BLaER1 (cell line): ENCODE measurements at regions not wholly inside any gene's neighbourhood (a gene's known extent, or its start where the extent isn't known, plus 50 kb on each side); places are given as distances from the start of the nearest gene placed in this dataset.

ENCODE experiments used
- H3K27ac ChIP-seq: shearing (Covaris generic); formaldehyde crosslinking; 2 replicates; pipeline ENCODE4 v1.8.1; 2022
- H3K27me3 ChIP-seq: shearing (Covaris generic); formaldehyde crosslinking; 2 replicates; pipeline ENCODE4 v1.8.1; 2022
- H3K36me3 ChIP-seq: shearing (Covaris generic); formaldehyde crosslinking; 2 replicates; pipeline ENCODE4 v1.8.1; 2022
- H3K4me1 ChIP-seq: shearing (Covaris generic); formaldehyde crosslinking; 2 replicates; pipeline ENCODE4 v1.8.1; 2022
- H3K4me2 ChIP-seq: shearing (Covaris generic); formaldehyde crosslinking; 2 replicates; pipeline ENCODE4 v1.8.1; 2022
- H3K4me3 ChIP-seq: shearing (Covaris generic); formaldehyde crosslinking; 2 replicates; pipeline ENCODE4 v1.8.1; 2022
- H3K9ac ChIP-seq: shearing (Covaris generic); formaldehyde crosslinking; 2 replicates; pipeline ENCODE4 v1.8.1; 2022
- H3K9me3 ChIP-seq: shearing (Covaris generic); formaldehyde crosslinking; 2 replicates; pipeline ENCODE4 v1.8.1; 2022
- H4K20me1 ChIP-seq: shearing (Covaris generic); formaldehyde crosslinking; 2 replicates; pipeline ENCODE4 v1.8.1; 2022
- Cebpa-rat ChIP-seq: shearing (Covaris generic); IDR thresholded peaks from 2 replicates; pipeline ENCODE4 v1.8.1; 2022

DNA sequence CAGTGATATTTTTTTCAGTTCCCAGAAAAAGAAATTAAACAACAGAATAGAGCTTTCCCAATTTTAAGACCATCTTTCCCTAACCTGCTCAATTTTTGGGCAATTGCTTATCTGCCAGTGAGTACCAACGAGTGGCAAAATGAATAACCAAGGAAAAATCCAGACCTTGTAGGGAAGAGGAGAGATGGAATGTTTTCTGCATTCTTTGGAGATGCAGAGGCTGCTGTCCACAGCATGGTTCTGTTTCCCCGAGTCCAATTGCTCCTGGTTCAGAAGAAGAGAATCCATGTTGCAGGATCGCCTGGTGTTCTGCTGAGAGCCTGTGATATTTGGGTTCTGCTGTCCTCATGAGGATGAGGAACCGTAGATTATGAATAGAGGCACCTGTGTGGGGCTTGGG, 68.2 kb upstream of the MGAT5 start:
- Histone ChIP-seq H3K4me2 (no peak overlapping the region), H3K36me3 (peaks cover 73% of the 10 kb centered on the region), H4K20me1 (peaks cover 99% of the 10 kb centered on the region), H3K27ac (no peak overlapping the region), H3K9me3 (peaks cover 30% of the 10 kb centered on the region), H3K4me3 (no peak overlapping the region), H3K4me1 (peaks cover 61% of the 10 kb centered on the region), H3K27me3 (no peaks in the 10 kb centered on the region), H3K9ac (no peak overlapping the region)
- no peak for TF ChIP-seq Cebpa-rat

DNA sequence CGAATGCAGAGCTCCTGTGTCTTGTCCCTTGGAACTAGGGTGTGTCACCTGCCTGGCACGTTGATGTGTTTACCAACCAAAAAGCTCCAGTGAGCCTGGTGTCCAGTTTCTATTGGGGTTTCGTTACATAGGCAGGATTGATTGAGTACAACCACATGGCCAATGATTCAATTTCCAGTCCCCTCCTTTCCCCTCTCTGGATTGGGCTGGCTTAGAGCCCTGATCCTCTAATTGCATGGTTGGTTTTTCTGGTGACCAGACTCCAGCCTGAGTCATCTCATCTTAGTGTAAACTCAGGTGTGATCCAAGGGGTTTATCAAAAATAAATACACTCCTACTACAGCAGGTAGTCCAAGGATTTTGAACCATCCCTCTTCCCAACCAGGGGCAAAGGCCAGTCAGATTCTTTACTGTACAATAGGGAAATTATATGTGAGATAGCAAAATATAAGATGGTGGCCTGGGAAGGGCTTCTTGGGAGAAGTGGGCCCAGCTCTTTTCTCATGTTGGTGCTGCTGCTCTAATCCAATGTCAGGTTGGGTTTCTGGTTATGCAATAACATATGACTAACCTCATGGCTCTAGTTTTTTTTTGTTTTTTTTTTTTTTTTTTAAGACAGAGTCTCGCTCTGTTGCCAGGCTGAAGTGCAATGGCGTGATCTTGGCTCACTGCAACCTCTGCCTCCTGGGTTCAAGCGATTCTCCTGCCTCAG, 64.7 kb upstream of the MGAT5 start:
- TF ChIP-seq Cebpa-rat: no peak
- H4K20me1 ChIP-seq: peaks cover 96% of the 10 kb centered on the region
- H3K4me3 ChIP-seq: no peak overlapping the region
- no peak overlapping the region for H3K9ac ChIP-seq
- peaks cover 91% of the 10 kb centered on the region for H3K36me3 ChIP-seq
- no peak overlapping the region for H3K27ac ChIP-seq
- peaks cover 44% of the 10 kb centered on the region for H3K9me3 ChIP-seq
- no peak overlapping the region for H3K4me2 ChIP-seq
- H3K4me1 ChIP-seq: peaks cover 38% of the 10 kb centered on the region
- no peaks in the 10 kb centered on the region for H3K27me3 ChIP-seq

DNA sequence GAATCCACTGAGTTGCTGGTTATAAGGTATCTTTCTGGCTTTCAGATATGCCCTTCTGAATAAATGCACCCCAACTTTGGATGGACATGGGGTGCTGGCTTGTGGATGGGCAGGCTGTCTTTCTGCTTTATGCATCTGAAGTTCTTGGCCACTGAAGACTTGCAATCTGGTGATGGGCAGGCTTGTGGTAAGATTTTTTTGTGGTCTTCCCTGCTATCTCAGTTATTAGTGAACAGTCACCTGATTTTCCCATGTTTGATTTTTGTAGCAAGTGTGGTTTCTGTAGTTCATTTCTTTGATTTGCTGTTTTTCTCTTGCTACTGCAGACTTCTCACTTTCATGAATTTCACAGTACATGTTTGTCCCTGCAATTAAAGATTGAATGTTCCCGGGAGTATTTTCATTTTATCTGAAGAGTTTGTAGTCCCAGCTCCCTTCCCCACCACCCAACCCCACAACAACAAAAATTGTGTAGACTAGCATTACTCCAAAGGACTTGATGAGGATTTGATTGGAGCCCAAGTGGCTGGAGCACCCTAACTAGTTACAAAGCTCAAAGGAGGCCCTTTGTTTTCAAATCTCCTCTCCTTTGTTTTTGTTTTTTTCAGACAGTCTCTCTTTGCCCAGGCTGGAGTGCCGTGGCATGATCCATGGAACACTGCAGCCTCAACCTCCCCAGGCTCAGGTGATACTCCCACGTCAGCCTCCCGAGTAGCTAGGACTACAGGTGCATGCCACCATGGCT, 63.6 kb upstream of the MGAT5 start:
- H3K9ac ChIP-seq: no peak overlapping the region
- peaks cover 96% of the 10 kb centered on the region for H4K20me1 ChIP-seq
- no peak for TF ChIP-seq Cebpa-rat
- no peak overlapping the region for H3K4me3 ChIP-seq
- no peak overlapping the region for H3K4me2 ChIP-seq
- no peaks in the 10 kb centered on the region for H3K27me3 ChIP-seq
- peaks cover 80% of the 10 kb centered on the region for H3K36me3 ChIP-seq
- H3K4me1 ChIP-seq: peaks cover 43% of the 10 kb centered on the region
- no peak overlapping the region for H3K27ac ChIP-seq
- peaks cover 44% of the 10 kb centered on the region for H3K9me3 ChIP-seq

DNA sequence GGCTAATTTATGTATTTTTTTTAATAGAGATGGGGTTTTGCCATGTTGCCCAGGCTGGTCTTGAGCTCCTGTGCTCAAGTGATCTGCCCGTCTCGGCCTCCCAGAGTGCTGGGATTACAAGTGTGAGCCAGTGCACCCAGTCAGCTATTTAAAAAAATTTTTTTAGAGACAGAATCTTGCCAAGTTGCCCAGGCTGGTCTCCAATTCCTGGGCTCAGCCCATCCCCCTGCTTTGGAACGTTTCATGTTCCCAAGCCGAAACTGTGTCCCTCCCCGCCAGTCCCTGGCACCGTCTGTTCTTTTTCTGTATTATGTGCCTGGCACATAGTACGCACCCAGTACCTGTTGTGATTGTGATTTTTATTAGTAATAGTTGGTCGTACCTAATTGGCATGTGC, 63.1 kb upstream of the MGAT5 start:
- H4K20me1 ChIP-seq: peaks cover 96% of the 10 kb centered on the region
- no peak overlapping the region for H3K4me2 ChIP-seq
- TF ChIP-seq Cebpa-rat: no peak

DNA sequence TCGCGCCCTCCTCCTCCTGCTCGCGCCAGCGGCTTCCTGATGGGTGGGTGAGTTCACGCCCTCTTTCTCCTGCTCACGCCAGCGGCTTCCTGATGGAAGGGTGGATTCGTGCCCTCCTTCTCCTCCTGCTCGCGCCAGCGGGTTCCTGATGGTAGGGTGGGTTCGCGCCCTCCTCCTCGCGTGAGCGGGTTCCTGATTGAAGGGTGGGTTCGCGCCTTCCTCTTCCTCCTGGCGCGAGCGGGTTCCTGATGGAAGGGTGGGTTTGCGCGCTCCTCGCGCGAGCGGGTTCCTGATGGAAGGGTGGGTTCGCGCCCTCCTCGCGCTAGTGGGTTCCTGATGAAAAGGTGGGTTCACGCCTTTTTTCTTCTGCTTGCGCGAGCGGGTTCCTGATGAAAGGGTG, 62.0 kb upstream of the MGAT5 start:
- Histone ChIP-seq H4K20me1 (peaks cover 96% of the 10 kb centered on the region), H3K9me3 (peaks cover 43% of the 10 kb centered on the region), H3K4me2 (no peak overlapping the region), H3K27me3 (no peaks in the 10 kb centered on the region), H3K4me3 (no peak overlapping the region), H3K9ac (no peak overlapping the region), H3K27ac (no peak overlapping the region), H3K4me1 (peaks cover 51% of the 10 kb centered on the region), H3K36me3 (peaks cover 64% of the 10 kb centered on the region)
- no peak for TF ChIP-seq Cebpa-rat

More for the DNA sequence above, 63.1 kb upstream of the MGAT5 start:
- no peak overlapping the region for H3K9ac ChIP-seq
- H3K4me1 ChIP-seq: peaks cover 47% of the 10 kb centered on the region
- peaks cover 44% of the 10 kb centered on the region for H3K9me3 ChIP-seq
- no peak overlapping the region for H3K27ac ChIP-seq
- no peaks in the 10 kb centered on the region for H3K27me3 ChIP-seq
- no peak overlapping the region for H3K4me3 ChIP-seq
- H3K36me3 ChIP-seq: peaks cover 74% of the 10 kb centered on the region

DNA sequence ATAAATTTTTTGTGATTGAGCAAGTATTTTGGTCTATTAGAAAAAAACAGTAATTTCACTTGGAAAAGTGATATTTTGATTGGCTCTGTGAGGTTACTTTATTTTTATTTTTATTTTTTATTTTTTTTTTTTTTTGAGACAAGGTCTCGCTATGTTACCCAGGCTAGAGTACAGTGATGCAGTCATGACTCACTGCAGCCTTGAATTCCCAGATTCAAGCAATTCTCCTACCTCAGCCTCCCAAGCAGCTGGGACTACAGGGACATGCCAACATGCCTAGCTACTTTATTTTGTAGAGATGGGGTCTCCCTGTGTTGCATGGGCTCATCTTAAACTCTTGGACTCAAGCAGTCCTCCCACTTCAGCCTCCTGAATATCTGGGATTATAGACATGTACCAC, 60.9 kb upstream of the MGAT5 start:
- Histone ChIP-seq H3K9me3 (peaks cover 39% of the 10 kb centered on the region), H3K4me2 (no peak overlapping the region), H4K20me1 (peaks cover 96% of the 10 kb centered on the region), H3K27me3 (no peaks in the 10 kb centered on the region), H3K36me3 (peaks cover 58% of the 10 kb centered on the region), H3K27ac (no peak overlapping the region), H3K9ac (no peak overlapping the region), H3K4me3 (no peak overlapping the region), H3K4me1 (peaks cover 53% of the 10 kb centered on the region)
- TF ChIP-seq Cebpa-rat: no peak

DNA sequence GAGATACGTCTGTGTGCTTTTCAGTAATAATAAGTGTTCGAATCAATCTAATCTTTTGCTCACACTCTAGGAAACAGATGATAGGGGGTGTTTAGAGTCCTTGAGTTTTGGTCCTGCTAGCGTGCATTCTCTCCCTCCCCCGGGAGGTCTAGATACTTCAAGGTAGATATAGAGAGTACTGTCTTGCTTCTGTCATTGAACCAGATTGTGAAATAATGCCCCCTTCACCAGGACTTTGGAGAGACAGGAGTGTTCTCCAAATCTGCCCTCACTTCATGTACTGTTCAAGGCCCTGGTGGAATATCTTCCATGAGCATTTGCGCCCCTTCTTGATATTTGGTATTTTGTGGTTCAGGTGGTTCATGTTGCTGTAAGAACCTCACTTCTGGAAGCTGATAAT, 59.4 kb upstream of the MGAT5 start:
- H3K27ac ChIP-seq: no peak overlapping the region
- H3K9me3 ChIP-seq: peaks cover 25% of the 10 kb centered on the region
- H3K4me3 ChIP-seq: no peak overlapping the region
- TF ChIP-seq Cebpa-rat: no peak
- no peak overlapping the region for H3K9ac ChIP-seq
- H4K20me1 ChIP-seq: peaks cover 96% of the 10 kb centered on the region
- H3K4me1 ChIP-seq: peaks cover 65% of the 10 kb centered on the region
- H3K36me3 ChIP-seq: peaks cover 50% of the 10 kb centered on the region
- H3K4me2 ChIP-seq: no peak overlapping the region
- no peaks in the 10 kb centered on the region for H3K27me3 ChIP-seq

DNA sequence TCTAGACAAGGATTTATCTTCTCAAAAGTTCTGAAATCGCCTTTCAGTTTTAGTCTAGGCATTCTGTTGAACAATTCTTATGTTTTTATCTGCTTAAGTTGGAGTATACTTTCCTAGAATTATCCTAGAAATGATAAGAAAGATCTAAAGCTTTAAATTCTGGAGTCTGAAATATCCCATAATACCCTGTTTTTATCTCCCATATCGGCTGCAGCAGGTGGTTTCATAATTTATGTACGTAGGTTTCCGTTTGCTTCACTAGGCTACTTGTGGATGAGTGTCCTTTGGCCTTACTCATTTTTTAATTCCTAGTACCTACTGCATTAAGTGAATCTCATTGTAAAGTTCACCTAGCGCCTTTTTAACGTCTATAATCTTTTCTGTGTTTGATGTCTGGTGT, 58.5 kb upstream of the MGAT5 start:
- Histone ChIP-seq H4K20me1 (peaks cover 97% of the 10 kb centered on the region), H3K27me3 (no peaks in the 10 kb centered on the region), H3K4me3 (no peak overlapping the region), H3K36me3 (peaks cover 44% of the 10 kb centered on the region), H3K27ac (no peak overlapping the region), H3K9me3 (peaks cover 17% of the 10 kb centered on the region), H3K4me1 (peaks cover 72% of the 10 kb centered on the region), H3K4me2 (no peak overlapping the region), H3K9ac (no peak overlapping the region)
- no peak for TF ChIP-seq Cebpa-rat

DNA sequence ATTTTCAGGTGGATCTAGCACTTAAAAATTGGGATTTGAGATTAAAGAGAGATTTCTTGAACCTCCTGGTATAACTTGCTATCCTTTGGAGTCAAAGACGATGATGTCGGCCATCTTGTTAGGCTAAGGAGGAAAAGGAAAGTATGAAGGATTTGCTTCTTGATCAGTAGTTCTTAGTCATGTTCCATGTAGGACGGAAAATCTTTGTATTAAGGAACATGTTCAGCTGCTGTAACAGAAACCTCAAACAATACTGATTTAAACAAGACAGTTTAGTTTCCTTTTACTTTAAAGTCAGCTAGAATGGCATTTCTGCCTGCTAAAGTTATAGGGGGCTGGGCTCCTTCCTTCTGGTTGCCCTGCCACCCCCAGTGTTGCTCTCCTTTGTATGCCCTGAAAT, 56.4 kb upstream of the MGAT5 start:
- H3K27ac ChIP-seq: peak overlapping the region; percentile 24
- no peak for TF ChIP-seq Cebpa-rat
- no peaks in the 10 kb centered on the region for H3K27me3 ChIP-seq
- H3K9me3 ChIP-seq: no peaks in the 10 kb centered on the region
- H3K4me3 ChIP-seq: no peak overlapping the region
- H3K4me1 ChIP-seq: peaks cover 93% of the 10 kb centered on the region
- no peak overlapping the region for H3K9ac ChIP-seq
- H4K20me1 ChIP-seq: peaks cover 97% of the 10 kb centered on the region
- H3K36me3 ChIP-seq: peaks cover 30% of the 10 kb centered on the region
- peak overlapping the region; percentile 42 for H3K4me2 ChIP-seq

DNA sequence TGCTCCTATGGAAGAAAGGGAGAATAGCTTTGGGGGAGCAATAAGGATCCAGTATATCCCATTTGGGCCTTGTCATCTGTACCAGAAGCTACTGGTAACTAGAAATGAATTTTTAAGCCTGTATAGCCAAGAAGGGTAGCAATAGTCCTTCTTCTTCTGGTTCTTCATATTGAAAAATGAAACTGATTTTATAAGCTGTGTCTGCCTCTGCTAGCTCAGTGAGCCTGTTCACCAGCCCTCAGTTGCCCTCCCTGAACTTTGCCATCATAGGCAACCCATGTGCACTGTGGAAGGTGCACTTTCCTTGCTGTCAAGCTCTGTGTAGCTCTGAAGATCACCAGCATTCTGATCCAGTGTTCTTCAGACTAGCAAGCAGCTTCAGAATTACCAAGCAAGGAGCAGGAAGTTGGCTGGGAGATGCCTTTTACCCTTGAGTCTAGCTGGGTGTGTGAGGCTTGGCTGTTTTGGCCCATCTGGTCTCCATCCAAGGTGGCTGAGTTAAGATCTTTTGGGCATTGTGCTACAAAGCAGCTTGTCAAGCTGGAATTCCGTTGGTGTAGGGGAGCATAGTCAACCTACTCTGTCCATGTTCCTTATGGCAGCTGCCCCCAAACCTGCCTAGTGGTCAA, 55.8 kb upstream of the MGAT5 start:
- H3K4me2 ChIP-seq: peak overlapping the region; percentile 42
- H3K36me3 ChIP-seq: peaks cover 28% of the 10 kb centered on the region
- peaks cover 100% of the 10 kb centered on the region for H4K20me1 ChIP-seq
- no peaks in the 10 kb centered on the region for H3K27me3 ChIP-seq
- peak overlapping the region; percentile 24 for H3K27ac ChIP-seq
- H3K4me3 ChIP-seq: no peak overlapping the region
- no peaks in the 10 kb centered on the region for H3K9me3 ChIP-seq
- no peak overlapping the region for H3K9ac ChIP-seq
- TF ChIP-seq Cebpa-rat: no peak
- H3K4me1 ChIP-seq: peaks cover 96% of the 10 kb centered on the region
